ENCODE measurements at regions not wholly inside any gene's neighbourhood (a gene's known extent, or its start where the extent isn't known, plus 50 kb on each side); places are given as distances from the start of the nearest gene placed in this dataset.

DNA sequence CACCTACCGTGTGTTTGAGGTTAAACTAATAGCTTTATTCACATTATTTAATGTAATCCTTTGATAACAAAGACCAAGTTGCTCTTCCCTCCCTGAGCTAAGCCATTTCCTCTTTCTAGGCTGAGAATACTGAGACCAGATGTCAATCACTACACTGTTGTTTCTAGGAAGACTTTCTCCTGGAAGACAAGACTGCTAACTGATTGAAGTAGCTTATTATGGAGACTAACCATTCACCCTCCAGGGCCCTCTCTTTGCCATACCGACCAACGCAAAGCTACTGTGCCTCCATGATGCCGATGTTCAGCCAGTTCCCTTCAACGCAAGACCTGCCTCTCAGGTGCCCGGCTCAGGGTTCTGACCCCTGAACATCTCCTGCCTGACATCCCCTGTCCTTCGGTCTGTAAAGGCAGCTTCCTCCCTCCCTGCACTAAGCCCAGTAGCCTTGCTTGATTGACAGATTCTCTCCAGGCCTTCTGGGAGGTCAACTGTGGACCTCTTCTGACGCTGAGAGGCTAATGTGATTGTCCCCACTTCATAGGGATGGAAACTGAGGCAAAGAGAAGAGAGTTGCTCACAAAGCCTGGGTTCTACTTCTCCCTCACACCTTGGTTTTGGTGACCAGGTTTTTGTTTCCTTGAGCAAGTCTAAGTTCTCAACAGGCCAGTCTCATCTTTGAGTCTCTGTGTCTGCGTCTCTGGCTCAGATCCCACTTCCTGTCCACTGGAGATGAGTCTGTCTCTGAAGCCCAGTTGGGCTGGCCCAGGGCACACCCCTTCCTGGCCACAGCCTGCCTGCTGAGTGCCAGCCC, 259.7 kb upstream of the IRX2 start:
- no peak for TF ChIP-seq EZH2phosphoT487 (IDR thresholded peaks at IDR 0.05; ENCODE audit: insufficient read depth, low read depth)
- no peak for TF ChIP-seq EZH2 (IDR thresholded peaks at IDR 0.05; ENCODE audit: insufficient read depth, poor library complexity, severe bottlenecking)

Data from GM23248 (cell line).